ENCODE measurements at regions not wholly inside any gene's neighbourhood (a gene's known extent, or its start where the extent isn't known, plus 50 kb on each side); places are given as distances from the start of the nearest gene placed in this dataset.

DNA sequence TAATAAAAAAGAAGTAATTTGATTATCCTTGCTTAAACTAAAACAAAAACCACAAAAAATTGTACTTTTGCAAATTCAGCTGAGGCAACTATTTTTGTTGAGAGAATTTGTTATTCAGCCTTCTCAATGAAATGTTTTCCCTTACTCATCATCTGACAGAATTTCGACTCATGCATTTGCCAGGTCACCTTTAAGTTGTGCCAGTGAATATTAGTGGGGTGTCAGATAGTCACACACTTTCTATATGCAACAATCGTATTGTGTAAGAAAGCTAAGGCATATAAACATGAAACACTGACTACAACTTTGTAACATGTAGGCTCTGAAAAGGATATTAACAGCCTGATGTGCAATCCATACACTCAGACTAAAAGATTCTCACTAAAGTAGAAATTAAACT lies 1653.1 kb upstream of the SLC39A10 start:
- DNase-seq (ENCODE audit: low read depth, low spot score) = no peak

DNA sequence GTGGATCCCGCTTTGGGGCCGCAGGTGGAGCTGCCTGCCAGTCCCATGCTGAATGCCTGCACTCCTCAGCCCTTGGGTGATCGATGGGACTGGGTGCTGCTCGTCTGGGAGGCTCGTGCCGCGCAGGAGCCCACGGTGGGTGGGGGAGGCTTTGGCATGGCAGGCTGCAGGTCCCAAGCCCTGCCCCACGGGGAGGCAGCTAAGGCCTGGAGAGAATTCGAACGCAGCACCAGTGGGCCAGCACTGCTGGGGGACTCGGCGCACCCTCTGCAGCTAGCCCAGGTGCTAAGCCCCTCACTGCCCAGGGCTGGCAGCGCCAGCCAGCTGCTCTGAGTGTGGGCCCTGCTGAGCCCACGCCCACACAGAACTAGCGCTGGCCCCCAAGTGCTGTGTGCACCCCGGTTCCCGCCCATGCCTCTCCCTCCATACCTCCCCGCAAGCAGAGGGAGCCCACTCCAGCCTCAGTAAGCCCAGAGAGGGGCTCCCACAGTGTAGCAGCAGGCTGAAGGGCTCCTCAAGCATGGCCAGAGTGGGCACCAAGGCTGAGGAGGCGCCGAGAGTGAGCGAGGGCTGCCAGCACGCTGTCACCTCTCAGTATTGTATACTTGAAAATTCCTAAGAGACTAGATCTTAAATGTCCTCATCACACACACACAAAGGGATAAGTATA lies 1654.2 kb upstream of the SLC39A10 start:
- DNase-seq (ENCODE audit: low read depth, low spot score) = no peak

DNA sequence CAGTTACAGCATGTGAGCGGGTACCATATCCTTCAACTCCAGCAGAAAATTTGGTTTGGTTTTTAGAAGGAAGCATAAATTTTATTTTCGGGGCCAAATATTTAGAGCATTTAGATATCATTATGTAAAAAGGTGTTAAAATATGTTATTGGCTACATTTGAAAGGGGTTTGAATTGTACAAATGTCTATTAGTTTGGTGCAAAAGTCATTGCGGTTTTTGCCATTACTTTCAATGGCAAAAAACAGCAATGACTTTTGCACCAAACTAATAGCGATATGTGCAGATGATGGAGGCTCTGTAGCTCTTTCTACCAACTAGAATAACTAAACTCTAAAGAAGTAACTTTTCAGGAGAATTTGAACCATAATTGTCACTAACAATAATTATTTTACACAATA lies 1666.2 kb upstream of the SLC39A10 start:
- no peak for DNase-seq (ENCODE audit: low read depth, low spot score)

DNA sequence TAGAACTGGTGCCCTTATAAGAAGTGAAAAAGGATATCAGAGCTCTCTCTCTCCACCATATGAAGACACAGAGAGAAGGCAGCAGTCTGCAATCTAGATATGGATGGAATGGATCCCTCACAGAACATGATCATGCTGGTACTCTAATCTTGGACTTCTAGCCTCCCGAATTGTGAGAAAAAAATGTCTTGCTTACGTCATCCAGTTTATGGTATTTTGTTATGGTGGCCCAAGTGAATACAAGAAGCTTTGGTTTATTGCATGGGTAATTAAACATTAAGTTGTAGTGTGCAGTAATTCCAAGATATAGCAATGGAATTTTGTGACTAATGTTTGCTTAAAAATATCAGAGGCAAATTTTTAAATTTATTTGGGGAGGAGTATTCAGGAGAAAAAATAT lies 1667.4 kb upstream of the SLC39A10 start:
- DNase-seq (ENCODE audit: low read depth, low spot score) = no peak

DNA sequence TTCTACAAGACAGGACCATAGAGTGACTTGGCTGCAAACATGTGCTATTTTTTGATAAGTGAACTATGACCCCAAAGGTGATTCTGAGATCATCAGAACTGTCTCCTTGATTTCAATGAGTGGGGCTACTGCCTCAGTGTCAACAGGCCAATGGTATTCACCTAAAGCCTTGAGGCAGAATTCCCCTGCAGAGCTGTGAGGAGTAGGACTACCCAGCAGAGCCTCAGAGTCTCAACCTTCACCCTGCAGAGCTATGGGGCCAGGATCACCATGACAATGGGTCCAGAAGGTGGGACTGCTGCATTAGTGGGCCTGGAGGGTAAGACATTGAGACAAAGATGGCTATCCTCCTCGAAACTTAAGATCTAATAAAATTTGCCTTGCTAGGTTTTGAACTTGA lies 1668.2 kb upstream of the SLC39A10 start:
- no peak for DNase-seq (ENCODE audit: low read depth, low spot score)

DNA sequence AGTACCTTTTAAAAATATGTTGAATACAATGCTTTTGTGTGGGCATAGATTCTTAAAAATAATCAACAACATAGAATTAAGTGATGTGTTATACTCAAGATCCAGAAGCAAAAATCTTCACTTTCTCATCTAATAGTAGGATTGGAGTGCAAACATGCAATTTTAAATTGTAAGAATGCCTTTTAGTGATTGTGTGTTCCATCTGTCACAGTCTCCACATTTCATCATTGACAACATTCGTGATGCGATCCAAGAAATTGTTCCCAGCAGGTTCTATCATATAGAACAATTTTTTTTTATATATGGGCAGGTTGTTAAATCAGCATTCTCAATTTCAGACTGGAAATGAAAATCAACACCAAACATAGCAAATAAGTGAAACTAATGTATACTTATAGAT lies 1671.8 kb upstream of the SLC39A10 start:
- DNase-seq (ENCODE audit: low read depth, low spot score) = no peak

DNA sequence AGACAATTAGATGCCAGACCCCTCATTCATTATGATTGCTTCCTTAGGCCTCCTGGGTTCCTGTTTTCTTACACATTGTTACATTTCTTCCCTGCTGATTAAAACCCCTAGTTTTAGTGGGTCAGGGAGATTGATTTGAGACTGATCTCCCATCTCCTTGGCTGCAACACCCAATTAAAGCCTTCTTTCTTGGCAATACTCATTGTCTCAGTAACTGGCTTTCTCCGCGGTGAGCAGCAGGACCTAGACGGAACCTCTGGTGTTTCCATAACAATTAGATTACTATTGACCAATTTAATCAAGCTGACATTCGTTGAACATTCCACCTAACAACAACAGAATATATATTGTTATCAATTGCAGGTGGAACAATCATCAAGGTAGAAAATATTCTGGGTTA lies 1676.4 kb upstream of the SLC39A10 start:
- DNase-seq (ENCODE audit: low read depth, low spot score) = no peak

DNA sequence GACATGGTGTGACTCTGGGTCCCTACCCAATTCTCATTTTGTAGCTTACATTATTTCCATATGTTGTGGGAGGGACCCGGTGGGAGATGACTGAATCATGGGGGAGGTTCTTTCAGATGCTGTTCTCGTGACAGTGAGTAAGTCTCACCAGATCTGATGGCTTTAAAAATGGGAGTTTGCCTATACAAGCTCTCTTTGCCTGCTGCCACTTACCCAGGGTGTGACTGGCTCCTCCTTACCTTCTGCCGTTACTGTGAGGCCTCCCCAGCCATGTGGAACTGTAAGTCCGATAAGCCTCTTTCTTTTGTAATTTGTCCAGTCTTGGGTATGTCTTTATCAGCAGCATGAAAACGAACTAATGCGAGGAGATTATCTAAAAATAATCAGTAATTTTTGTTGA lies 1683.2 kb upstream of the SLC39A10 start:
- DNase-seq (ENCODE audit: low read depth, low spot score) = no peak

DNA sequence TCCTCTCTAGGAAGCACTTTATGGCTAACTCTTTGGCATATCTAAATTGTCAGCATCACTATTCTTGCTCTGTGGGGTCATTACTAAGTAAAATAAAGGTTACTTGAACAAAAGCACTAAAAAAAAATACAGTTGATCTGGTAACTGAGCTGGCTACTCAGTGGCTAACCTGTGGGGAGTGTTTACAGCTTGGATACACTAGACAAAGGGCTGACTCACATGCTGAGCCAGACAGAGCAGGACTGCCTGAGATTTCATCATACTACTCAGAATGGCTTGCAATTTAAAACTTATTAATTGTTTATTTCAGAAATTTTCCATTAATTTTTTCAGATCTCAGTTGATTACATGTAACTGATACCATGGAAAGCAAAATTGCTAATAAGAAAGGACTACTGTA lies 1690.4 kb upstream of the SLC39A10 start:
- peak; percentile 83 for DNase-seq (ENCODE audit: low read depth, low spot score)

DNA sequence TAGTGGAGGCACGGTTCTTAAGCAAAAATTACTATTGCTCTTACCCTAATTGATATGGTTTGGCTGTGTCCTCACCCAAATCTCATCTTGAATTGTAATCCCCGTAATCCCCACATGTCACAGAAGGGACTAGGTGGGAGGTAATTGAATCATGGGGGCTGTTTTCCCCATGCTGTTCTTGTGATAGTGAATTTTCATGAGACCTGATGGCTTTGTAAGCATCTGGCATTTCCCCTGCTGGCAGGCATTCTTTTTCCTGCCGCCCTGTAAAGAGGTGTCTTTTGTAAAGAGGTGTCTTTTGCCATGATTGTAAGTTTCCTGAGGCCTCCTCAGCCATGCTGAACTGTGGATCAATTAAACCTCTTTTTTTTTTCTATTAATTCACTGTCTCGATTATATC lies 1691.8 kb upstream of the SLC39A10 start:
- no peak for DNase-seq (ENCODE audit: low read depth, low spot score)

DNA sequence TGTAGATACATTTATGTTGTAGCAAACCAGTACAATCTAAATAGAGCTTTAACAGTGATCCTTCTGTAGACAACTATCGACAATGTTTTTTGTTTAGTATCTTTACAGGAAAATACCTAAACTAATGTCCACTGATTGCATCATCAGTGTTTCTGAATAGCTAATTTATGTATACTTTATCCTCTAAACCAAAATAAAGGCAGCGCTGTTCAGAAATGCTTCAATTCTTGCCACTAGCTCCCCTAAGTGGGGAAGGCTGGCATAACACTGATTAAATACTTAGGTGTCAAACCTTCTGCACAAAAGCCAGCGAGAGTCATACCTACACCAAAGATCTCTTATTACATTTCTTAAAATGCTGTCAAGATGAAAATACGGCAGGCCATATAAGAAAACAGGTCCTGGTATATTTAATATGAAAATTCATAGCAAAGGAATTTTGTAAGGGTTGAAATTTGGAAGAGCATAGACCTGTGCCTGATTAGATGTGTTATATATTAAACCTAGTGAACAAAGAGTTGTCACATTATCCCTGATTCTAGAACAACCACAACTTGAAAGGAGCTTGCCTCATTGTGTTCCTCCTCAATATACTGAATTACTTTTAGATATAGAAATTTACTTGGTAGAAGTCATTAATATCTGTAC lies 1693.4 kb upstream of the SLC39A10 start:
- DNase-seq (ENCODE audit: low read depth, low spot score) = peak; percentile 69

DNA sequence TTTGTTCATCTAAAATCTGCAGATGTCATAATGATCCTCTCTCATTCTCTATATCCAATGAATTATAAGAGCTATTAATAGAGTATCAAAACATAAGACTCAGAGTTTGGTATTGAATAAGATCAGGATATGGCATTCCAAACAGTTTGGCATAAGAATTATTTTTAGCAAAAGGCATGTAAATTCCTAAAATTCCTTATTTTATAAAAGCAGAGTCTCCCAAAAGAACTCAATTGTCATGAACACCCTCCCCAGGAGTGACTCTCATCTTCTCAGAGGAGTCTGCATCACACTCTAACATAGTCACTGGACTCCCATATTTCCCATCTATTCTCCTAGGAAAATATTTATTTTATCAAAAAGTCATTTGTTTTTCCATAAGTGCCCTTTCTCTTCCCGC lies 1710.2 kb upstream of the SLC39A10 start:
- DNase-seq (ENCODE audit: low read depth, low spot score) = no peak

DNA sequence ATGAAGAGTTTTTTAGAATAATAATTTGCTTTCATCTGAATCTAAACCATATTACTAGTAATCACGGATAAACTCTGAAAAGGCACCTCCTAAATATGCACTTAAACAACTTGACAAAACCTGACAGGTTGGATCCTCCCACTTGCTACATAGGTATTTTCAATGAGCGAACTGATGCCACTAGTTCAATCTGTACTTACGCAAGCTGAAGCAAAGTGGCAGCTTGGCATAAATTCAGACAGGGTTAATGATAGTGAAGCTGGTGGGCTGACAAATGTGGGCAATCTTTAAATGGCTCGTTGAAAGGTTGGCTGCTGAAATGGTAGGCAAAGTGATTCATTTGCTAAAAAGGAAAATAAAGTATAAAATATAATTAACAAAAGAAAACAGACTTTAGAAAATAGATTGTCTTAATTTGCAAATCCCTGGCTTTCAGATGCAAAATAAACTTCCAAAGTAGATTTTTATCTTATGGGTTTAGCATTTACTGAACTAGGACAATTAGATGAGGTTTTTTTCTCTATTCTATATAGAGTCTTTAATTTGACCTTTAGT lies 1713.5 kb upstream of the SLC39A10 start:
- DNase-seq (ENCODE audit: low read depth, low spot score) = no peak

DNA sequence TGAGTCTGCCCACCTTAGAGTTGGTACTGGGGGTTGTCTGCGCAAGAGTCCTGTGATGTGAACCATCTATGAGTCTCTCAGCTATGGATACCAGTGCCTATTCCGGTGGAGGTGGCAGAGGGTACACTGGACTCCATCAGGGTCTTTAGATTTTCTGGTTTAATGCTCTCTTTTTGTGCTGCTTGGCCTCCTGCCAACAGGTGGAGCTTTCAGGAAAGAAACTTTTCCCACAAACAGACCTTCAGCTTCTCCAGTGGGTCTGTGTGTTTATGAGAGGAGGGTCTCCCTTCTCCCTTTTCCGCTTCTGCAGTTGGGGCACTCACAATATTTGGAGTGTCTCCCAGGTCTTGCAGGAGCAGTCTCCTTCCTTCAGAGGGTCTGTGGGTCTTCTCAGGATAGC lies 1721.9 kb upstream of the SLC39A10 start:
- DNase-seq (ENCODE audit: low read depth, low spot score) = no peak

DNA sequence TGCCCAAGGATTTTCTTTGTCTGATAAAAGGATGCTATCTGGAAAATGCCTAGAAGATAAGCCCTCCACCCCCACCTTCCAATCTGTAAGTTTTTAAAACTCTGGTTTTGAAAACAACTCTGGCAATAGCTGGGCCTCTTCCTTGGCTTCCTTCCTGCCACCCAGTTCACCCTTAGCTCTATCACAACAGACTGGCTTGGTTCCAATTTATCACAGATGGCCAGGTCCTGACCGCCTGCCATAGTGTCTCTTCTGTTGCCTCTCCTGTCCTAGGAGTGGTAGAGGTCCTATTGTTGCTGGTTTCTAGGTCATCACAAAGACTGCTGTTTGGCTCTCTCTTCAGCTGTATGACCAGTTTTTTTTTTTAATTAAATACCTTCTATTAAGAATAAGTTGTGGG lies 1727.9 kb upstream of the SLC39A10 start:
- DNase-seq (ENCODE audit: low read depth, low spot score) = no peak

DNA sequence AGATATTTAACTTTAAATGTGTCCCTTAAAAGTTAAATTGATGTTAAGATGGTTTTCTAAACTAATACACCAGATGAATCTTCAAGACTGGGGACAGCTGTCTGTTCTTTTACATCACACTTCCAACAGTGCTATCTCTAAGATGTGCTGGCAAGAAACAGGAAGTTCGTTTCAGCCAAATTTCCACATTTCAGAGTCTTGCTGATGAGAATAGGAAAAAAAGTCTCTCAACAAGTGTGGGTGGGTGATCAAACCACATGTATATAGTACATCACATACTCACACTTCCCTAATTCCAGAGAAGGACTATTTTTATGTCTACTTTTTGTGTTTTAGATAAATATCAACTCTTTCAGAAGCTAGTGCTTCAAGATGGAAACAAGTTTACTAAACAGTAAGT lies 1712.8 kb upstream of the TMEFF2 start:
- DNase-seq (ENCODE audit: low read depth, low spot score) = no peak

DNA sequence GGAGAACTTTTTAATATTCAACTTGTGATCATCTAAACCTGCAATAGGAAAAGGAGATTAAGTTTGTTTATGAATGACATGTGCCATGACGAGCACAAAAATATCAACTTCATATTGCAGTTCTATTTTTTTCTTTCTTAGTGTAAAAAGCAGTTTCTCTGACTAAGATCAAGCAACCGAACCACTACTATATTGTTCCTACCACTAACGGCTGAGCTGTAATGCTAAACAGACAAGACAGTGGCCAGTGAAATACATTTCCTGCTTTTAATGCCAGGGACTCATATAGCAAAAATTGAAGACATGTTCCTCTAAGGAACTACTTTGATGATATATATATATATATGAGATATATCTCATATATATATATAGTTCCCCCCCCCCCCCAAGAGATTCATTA lies 1705.6 kb upstream of the TMEFF2 start:
- no peak for DNase-seq (ENCODE audit: low read depth, low spot score)

DNA sequence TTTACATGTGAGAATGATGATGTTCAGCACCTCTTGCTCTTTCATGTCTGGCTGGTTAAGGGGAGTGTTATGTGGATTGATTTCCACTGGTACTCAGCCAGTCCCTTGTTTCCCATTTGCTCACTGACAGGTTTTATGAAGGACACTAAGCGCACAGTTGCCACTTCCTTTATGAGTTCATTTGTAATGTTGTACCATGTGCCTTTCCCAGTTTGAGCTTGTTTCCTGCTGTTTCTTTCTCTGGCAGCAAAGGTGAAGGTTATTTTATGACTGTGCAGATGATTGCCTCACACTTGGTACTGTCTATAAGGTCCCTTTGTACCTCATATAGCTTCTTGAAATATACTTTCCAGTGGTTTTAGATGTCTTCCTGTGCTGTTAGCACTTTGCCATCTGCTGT lies 1700.5 kb upstream of the TMEFF2 start:
- no peak for DNase-seq (ENCODE audit: low read depth, low spot score)

DNA sequence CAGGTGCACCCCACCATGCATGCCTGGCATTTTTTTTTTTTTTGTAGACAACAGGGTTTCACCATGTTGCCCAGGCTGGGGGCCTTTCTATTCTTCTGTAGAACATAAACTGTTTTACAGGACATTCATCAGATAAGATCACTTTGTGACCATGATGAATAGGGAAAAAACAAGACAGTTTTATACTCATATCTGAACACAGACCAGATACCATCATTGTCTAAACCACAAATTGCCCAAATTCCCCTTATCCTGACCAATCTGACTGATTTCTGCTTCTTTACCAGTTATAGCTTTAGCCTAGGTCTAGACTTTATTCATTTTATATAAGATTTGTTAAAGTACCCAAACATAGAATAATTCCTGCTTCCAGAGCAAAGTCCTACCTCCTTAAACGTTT lies 1699.3 kb upstream of the TMEFF2 start:
- DNase-seq (ENCODE audit: low read depth, low spot score) = no peak

DNA sequence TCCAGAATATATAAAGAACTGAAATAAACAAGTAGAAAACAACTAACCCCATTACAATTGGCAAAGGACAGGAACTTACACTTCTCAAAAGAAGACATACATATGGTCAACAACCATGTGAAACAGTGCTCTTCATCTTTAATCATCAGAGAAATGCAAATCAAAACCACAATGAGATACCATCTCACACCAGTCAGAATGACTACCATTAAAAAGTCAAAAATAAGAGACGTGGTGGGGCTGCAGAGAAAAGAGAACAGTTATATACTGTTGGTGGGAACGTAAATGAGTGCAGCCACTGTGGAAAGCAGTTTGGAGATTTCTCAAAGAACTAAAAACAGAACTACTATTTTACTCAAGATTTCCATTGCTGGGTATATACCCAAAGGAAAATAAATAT lies 1696.3 kb upstream of the TMEFF2 start:
- no peak for DNase-seq (ENCODE audit: low read depth, low spot score)

DNA sequence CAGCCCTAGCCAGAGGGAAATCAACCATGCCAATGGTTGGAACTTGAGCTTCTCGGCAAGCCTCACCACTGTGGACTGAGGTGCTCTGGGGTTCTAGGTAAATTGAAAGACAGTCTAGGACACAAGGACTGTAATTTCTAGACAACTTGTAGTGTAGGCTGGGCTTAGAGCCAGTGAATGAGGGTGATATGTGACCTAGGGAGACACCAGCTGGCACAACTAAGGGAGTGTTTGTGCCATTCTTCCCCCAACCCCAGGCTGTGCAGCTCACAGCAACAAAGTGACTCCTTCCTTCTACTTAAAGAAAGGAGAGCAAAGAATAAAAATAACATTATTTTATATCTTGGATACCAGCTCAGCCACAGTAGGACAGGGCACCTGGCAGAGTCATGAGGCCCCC lies 1690.7 kb upstream of the TMEFF2 start:
- DNase-seq (ENCODE audit: low read depth, low spot score) = no peak

DNA sequence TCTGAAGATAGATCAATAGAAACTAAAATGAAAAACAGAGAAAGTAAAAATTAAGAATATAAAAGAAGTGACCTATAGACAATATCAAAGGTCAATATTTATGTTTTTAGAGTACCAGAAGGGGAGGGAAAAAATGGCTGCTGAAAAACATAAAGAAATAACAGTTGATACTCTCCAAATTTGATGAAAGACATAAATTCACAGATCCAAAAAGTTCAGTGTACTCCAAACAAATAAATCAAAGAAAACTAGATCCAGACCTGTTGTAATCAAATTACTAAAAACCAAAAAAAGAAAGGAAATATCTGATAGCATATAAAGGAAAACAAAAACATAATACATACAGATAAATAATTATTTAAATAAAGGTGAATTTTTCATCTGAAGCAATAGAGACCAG lies 1689.1 kb upstream of the TMEFF2 start:
- DNase-seq (ENCODE audit: low read depth, low spot score) = no peak

DNA sequence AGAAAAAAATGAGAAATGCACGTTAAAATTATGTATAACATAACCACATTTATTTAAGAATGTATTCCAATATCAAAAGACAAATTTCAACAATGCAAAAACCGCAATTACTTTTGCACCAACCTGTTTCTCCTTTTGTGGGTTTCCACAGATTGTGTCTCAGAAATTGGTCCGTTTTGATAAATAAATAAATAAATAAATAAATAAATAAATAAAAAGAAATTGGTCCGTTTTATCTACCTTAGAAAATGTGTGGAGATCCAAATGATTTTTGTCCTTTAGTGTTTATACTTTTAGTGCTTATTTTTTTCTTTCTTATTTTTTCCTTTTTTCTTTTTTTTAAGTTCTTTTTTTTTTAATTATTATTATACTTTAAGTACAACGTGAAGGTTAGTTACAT lies 1682.2 kb upstream of the TMEFF2 start:
- no peak for DNase-seq (ENCODE audit: low read depth, low spot score)

DNA sequence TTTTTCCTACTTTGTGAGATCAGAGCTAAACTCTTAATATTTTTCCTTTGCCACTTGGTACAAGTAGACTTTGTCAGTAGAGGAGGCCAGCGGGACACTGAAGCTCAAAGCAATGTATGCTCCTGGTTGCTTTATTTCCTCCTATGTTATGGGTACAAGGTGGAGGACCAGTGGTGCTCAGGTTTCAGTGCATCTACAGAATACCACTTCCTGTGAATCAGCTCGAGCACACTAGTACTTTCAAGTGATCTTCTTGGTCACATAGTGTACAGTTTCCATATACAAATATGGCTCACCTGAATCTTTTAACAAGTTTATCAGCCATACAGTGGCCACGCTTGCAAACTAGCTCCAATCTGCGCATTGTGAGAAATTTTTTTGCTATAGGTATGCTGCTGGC lies 1674.8 kb upstream of the TMEFF2 start:
- DNase-seq (ENCODE audit: low read depth, low spot score) = no peak

Measured in astrocyte of the hippocampus (primary cell).